ENCODE measurements at regions not wholly inside any gene's neighbourhood (a gene's known extent, or its start where the extent isn't known, plus 50 kb on each side); places are given as distances from the start of the nearest gene placed in this dataset.

DNA sequence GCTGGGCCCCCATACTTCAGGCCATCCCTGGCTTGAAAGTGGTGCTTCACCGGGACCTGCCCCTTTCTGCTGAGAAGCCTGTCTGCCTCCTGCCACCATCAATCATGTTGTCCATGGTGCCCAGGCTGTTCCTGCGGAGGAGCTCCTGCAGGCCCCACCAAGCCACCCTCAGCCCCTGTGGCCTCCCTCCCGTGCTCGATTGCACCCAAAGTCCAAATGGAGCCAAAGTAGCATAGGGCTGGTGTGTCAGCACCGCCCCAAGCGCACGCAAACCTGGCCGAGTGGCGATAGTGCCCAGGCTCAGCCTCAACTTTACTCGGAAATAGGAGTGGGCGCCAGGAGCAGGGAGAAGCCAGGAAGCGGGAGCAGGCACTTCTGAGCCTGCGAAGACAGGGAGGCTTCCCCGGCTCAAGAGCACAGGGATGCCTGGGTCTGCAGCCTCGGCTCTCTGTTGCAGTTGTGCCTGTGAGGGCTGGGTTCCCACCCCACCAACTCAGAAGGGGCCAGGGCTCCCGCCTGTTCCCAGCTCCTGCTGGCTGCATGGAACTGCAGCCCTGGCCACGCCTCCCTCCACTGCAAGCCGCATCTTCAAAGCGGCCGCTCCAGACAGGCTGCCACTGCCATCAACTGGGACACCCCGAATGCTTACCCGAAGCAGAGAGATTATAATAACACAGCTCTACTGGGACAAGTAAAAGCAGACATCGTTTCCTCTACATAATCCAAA lies 203.0 kb downstream of the ARRDC4 start:
- TF ChIP-seq, protein P1, sequence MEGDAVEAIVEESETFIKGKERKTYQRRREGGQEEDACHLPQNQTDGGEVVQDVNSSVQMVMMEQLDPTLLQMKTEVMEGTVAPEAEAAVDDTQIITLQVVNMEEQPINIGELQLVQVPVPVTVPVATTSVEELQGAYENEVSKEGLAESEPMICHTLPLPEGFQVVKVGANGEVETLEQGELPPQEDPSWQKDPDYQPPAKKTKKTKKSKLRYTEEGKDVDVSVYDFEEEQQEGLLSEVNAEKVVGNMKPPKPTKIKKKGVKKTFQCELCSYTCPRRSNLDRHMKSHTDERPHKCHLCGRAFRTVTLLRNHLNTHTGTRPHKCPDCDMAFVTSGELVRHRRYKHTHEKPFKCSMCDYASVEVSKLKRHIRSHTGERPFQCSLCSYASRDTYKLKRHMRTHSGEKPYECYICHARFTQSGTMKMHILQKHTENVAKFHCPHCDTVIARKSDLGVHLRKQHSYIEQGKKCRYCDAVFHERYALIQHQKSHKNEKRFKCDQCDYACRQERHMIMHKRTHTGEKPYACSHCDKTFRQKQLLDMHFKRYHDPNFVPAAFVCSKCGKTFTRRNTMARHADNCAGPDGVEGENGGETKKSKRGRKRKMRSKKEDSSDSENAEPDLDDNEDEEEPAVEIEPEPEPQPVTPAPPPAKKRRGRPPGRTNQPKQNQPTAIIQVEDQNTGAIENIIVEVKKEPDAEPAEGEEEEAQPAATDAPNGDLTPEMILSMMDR (IDR thresholded peaks at IDR 0.05): no peak
- no peak for TF ChIP-seq POLR2A (IDR thresholded peaks at IDR 0.05)
